Activated B cell treated with CpG ODN at 0.5 μM for 24 hours (primary cell): ENCODE measurements at regions not wholly inside any gene's neighbourhood (a gene's known extent, or its start where the extent isn't known, plus 50 kb on each side); places are given as distances from the start of the nearest gene placed in this dataset.

Experiments
- ATAC-seq: fragments of 200-7000 bp; cut with Tn5 transposase; one replicate; pipeline ENCODE4 v1.10.0; 2021; ENCODE audit warnings: low read depth, mild to moderate bottlenecking, moderate library complexity
- CTCF ChIA-PET: fragments of 350-600 bp; sonication (Branson Sonifier 250); formaldehyde crosslinking; loops from one replicate; lab custom pipeline; 2021; ENCODE audit warnings: antibody characterized with exemption; lab: Charles Lee
- POLR2A ChIA-PET: fragments of 350-600 bp; sonication (Branson Sonifier 250); formaldehyde crosslinking; loops from one replicate; lab custom pipeline; 2021; ENCODE audit warnings: antibody characterized with exemption; lab: Charles Lee
- DNase-seq: peaks from one replicate; pipeline ENCODE4 v3.0.0; 2022
- H3K27ac Mint-ChIP-seq: one replicate; pipeline ENCODE4 v1.8.0; 2020; ENCODE audit warnings: mixed read lengths
- H3K27me3 Mint-ChIP-seq: one replicate; pipeline ENCODE4 v1.8.0; 2021; ENCODE audit warnings: mixed read lengths
- H3K36me3 Mint-ChIP-seq: one replicate; pipeline ENCODE4 v1.8.0; 2021; ENCODE audit warnings: low read depth, mixed read lengths
- H3K4me1 Mint-ChIP-seq: one replicate; pipeline ENCODE4 v1.8.0; 2021; ENCODE audit warnings: mixed read lengths
- H3K4me3 Mint-ChIP-seq: one replicate; pipeline ENCODE4 v1.8.0; 2020; ENCODE audit warnings: mild to moderate bottlenecking, mixed read lengths
- H3K9me3 Mint-ChIP-seq: one replicate; pipeline ENCODE4 v1.8.0; 2020; ENCODE audit warnings: mixed read lengths
- CTCF ChIP-seq: fragments of 200-600 bp; IDR thresholded peaks from one replicate; pipeline ENCODE4 v1.8.0; 2022; ENCODE audit warnings: antibody characterized with exemption, mild to moderate bottlenecking
- intact Hi-C: fragments of 100-400 bp; cut with micrococcal nuclease; formaldehyde crosslinking; loops from one replicate; pipeline ENCODE4 v1.15.1; 2024

GRCh38 chr1:219310181-219310728 lies 136.6 kb downstream of the LYPLAL1 start:
- no peak for TF ChIP-seq CTCF
- no peaks in the 10 kb centered on the region for H3K27me3 Mint-ChIP-seq
- ATAC-seq (no peak), DNase-seq (no peak)
- ChIA-PET CTCF (no interaction called here), POLR2A (no interaction called here)
- H3K9me3 Mint-ChIP-seq, result peaks cover 12% of the 10 kb centered on the region
- intact Hi-C loops, result loop anchor here (10.0 kb wide), 1 partner anchor 975 kb away; no protein-coding TSS in a partner anchor
- no peaks in the 10 kb centered on the region for H3K4me1 Mint-ChIP-seq
- peaks cover 8% of the 10 kb centered on the region for H3K36me3 Mint-ChIP-seq
- no peak overlapping the region for H3K27ac Mint-ChIP-seq
- H3K4me3 Mint-ChIP-seq, result no peak overlapping the region

GRCh38 chr1:219308367-219308766 lies 134.7 kb downstream of the LYPLAL1 start:
- intact Hi-C loops, result no loop called here
- H3K9me3 Mint-ChIP-seq, result peaks cover 10% of the 10 kb centered on the region
- H3K4me1 Mint-ChIP-seq, result no peaks in the 10 kb centered on the region
- no peak for TF ChIP-seq CTCF
- H3K4me3 Mint-ChIP-seq, result no peak overlapping the region
- ChIA-PET CTCF (no interaction called here), POLR2A (no interaction called here)
- H3K36me3 Mint-ChIP-seq, result peaks cover 8% of the 10 kb centered on the region
- no peaks in the 10 kb centered on the region for H3K27me3 Mint-ChIP-seq
- ATAC-seq, result no peak
- no peak for DNase-seq
- no peak overlapping the region for H3K27ac Mint-ChIP-seq

DNA sequence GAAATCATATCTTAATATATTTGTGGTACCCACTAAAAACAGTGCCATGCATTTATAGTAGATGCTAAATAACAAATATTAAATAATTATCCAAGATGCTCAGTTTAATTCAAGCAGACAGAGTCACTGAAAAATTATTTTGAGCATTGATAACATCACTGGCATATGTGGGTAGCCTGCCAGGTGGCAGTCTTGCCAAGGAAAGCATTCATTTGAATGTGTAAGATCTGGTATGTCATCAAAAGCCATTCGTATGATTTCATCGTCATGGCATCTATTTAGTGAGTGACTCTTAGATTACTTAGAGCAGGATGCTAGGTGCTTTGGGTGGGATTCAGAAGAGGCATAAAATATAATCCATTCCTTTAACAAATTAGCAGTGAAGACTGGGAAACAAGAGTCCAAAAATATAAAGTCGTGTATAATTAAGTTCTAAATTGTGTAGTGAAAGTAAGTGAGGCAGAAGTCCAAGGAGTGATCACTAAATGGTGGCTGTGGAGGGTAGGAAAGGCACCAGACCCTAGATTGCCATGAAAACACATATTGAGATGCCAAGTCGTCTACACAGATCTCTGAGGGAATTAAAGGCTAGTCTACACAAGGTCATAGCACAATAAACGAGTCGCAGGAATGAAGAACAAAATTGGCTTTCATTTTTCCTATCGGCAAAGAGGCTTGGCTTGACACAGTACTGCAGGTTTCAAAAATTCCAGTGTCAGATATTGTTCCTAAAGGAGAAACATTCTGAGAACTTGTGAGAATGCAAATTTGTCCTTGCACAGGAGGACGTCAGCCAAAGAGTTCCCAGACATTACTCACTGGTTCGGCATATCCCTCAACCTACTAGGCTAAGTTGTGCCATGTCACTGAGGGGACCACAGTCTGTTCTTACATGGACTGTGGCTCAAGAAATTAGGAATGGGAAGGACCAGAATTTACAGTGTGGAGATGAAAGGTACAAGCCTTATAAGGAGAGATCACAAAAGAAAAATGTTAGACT lies 130.8 kb downstream of the LYPLAL1 start:
- Mint-ChIP-seq H3K9me3 (peaks cover 8% of the 10 kb centered on the region), H3K4me1 (no peaks in the 10 kb centered on the region), H3K36me3 (peaks cover 6% of the 10 kb centered on the region), H3K4me3 (no peak overlapping the region), H3K27me3 (no peaks in the 10 kb centered on the region), H3K27ac (no peak overlapping the region)
- POLR2A ChIA-PET, result no interaction called here
- DNase-seq (no peak), ATAC-seq (no peak)
- CTCF ChIA-PET, result no interaction called here
- no peak for TF ChIP-seq CTCF
- intact Hi-C loops, result no loop called here

DNA sequence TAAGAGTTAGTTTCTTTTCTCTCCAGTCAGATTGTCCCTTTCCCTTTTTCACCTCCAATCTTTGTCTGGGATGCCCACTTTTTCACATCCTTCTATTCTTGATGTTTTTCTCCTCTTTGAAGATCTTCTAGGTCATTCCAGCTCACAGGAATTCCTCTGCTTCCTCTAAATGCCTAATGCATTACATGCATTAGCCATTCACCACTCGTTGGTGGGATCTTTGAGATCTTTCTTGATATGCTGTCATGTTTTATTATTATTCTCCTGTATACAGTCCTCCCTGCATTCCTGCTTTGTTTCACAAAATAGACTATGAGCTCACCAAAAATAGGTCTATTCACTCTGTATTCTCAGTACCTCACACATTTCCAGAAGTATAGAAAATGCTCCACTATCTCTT lies 129.0 kb downstream of the LYPLAL1 start:
- peaks cover 4% of the 10 kb centered on the region for H3K9me3 Mint-ChIP-seq
- H3K27ac Mint-ChIP-seq, result no peak overlapping the region
- H3K4me1 Mint-ChIP-seq, result no peaks in the 10 kb centered on the region
- H3K4me3 Mint-ChIP-seq, result no peak overlapping the region
- peaks cover under 1% of the 10 kb centered on the region for H3K36me3 Mint-ChIP-seq
- intact Hi-C loops, result no loop called here
- H3K27me3 Mint-ChIP-seq, result no peaks in the 10 kb centered on the region
- no peak for TF ChIP-seq CTCF
- DNase-seq, result no peak
- ChIA-PET POLR2A (no interaction called here), CTCF (no interaction called here)
- no peak for ATAC-seq

DNA sequence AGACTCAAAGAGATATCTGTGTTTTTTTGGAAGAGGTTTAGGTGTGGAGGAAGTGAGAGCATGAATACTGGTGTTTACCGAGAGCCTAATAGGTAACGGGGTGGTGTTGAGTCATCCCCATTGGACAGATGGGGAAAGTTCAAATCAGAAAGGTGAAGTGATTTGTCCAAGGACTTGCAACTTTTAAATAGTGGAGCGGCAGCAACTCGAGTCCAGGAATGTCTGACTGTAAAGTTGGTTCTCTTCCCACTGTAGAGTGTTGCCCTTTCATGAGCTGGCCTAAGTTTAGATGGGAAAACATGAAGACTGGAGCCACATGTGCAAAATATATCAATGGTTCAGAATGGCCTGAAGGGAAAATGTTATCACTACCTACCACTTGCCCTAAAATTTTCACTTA lies 125.7 kb downstream of the LYPLAL1 start:
- Mint-ChIP-seq H3K9me3 (no peaks in the 10 kb centered on the region), H3K27me3 (no peaks in the 10 kb centered on the region), H3K4me1 (no peaks in the 10 kb centered on the region), H3K27ac (no peak overlapping the region), H3K4me3 (no peak overlapping the region), H3K36me3 (peaks cover 5% of the 10 kb centered on the region)
- POLR2A ChIA-PET, result no interaction called here
- ATAC-seq (no peak), DNase-seq (no peak)
- no peak for TF ChIP-seq CTCF
- CTCF ChIA-PET, result no interaction called here
- intact Hi-C loops, result no loop called here
